ENCODE measurements at regions not wholly inside any gene's neighbourhood (a gene's known extent, or its start where the extent isn't known, plus 50 kb on each side); places are given as distances from the start of the nearest gene placed in this dataset.

- no peak for TF ChIP-seq CTCF (IDR thresholded peaks at IDR 0.05; ENCODE audit: low read depth, low read length, poor library complexity, severe bottlenecking)
- no peak for TF ChIP-seq EZH2phosphoT487 (IDR thresholded peaks at IDR 0.05; ENCODE audit: borderline replicate concordance, low read length)
Observed at GRCh38 chr13:65562305-65562704, 1667.8 kb downstream of the PCDH9 start.
